ENCODE measurements at regions not wholly inside any gene's neighbourhood (a gene's known extent, or its start where the extent isn't known, plus 50 kb on each side); places are given as distances from the start of the nearest gene placed in this dataset.

DNA sequence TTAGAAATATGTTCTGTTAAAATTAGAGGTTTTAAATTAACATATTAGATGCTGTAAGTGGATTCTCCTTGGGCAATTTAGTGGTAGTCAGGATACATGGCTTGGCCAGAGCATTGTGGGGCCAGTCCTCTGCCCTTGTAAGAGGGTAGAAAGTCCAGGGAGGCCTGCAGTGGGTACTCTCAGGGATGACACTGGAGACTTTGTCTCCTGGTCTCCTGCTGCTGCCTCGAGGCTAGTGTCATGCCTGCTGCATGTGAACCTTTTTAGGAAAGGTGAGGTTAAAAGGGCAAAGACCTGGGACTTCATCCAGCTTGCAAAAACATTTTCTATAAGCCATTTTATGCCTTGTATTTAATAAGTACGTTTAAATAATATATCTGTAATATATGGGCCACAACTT is 96.8 kb upstream of the PROK2 start:
- Mint-ChIP-seq H3K27ac (no peak overlapping the region), H3K4me1 (ENCODE audit: low read depth) (peaks cover 1% of the 10 kb centered on the region)

DNA sequence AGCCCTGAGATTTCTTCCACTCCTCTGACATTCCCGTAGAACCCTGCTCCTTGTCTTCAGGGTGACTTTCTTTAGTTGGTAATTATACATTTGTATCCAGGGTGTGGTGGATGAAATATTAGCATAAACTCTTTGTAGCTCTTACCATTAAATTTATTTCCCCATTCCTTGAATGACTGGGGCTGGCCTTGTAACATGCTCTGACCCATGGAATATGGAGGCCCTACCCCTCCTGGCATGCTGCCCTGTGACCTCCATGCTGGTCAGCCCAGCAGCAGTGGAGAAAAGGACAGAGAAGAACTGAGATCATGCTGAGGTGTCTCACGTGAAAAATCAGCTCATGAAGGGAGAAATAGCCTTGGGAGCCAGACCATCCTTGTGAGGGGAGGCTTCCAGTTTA is 96.1 kb upstream of the PROK2 start:
- Mint-ChIP-seq H3K36me3 (ENCODE audit: low read depth) (no peaks in the 10 kb centered on the region), H3K4me1 (ENCODE audit: low read depth) (peaks cover 8% of the 10 kb centered on the region)

More for the DNA sequence above, 96.8 kb upstream of the PROK2 start:
- Mint-ChIP-seq H3K9me3 (no peaks in the 10 kb centered on the region), H3K4me3 (no peak overlapping the region), H3K27me3 (ENCODE audit: insufficient read depth) (peaks cover 38% of the 10 kb centered on the region), H3K36me3 (ENCODE audit: low read depth) (no peaks in the 10 kb centered on the region)
- no peak for DNase-seq (ENCODE audit: low spot score)
- intact Hi-C loops (cut with micrococcal nuclease) = no loop called here

DNA sequence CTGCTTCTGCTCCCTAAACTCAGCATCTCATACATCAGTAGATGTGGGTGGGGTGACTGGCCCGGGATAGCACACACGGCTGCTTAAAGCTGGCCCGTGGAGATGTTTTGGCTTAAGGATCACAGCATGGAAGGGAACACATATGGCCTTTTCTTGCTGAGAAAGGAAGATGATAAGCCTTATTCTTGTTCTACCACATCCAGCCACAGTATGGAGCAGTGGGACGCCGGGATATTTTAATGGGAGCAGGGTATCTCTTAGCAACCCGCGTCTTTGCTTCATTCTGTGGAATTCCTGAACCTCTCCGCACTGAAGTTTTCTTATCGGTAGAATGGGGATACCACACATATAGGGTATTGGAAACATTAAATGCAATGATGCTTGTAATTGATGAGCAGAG is 94.1 kb upstream of the PROK2 start:
- H3K27me3 Mint-ChIP-seq (ENCODE audit: insufficient read depth) = peaks cover 27% of the 10 kb centered on the region

More for the DNA sequence above, 96.1 kb upstream of the PROK2 start:
- DNase-seq (ENCODE audit: low spot score) = no peak
- Mint-ChIP-seq H3K27ac (no peak overlapping the region), H3K9me3 (no peaks in the 10 kb centered on the region), H3K27me3 (ENCODE audit: insufficient read depth) (peaks cover 37% of the 10 kb centered on the region), H3K4me3 (no peak overlapping the region)
- intact Hi-C loops (cut with micrococcal nuclease) = no loop called here

DNA sequence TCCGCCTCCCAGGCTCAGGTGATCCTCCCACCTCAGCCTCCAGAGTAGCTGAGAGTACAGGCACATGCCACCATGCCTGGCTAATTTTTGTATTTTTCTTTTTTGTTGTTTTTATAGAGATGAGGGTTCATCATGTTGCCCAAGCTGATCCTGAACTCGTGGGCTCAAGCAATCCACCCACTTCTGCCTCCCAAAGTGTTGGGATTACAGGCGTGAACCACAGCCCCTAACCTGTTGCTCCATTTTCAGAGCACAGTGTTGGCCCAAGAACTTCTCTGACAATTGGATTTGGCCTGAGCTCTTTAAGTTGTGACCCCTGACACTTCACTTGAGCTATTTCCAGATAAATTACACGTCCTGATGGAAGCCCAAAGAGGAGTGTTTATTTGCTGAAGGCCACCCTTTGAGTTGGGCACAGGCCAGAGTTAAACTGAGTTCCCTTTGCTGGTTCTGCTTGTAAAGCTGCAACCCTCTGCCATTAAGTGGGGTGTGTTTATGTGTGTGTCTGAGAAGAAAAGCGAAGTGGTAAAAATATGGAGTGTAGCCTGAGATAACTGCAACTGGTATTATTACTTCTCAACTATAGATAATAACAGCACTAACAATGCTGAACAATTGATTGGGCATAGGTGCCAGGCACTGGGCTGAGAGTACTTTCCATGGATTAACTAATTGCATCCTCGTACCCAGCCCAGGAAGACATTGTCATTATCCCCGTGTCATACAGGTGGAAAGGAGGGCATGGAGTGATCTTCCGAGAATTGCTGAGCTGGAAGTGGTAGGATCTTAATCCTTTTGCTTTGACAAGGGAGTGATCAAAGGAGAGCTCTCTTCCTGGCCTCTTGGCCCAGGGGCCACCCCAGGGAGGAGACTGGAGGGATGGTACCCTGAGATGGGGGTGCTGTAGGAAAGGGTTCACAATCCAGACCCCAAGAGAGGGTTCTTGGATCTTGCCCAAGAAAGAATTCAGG is 91.5 kb upstream of the PROK2 start:
- Mint-ChIP-seq H3K36me3 (ENCODE audit: low read depth) (no peaks in the 10 kb centered on the region), H3K4me3 (no peak overlapping the region), H3K27ac (no peak overlapping the region), H3K4me1 (ENCODE audit: low read depth) (peaks cover 38% of the 10 kb centered on the region), H3K27me3 (ENCODE audit: insufficient read depth) (peaks cover 10% of the 10 kb centered on the region), H3K9me3 (no peaks in the 10 kb centered on the region)
- intact Hi-C loops (cut with micrococcal nuclease) = no loop called here
- no peak for DNase-seq (ENCODE audit: low spot score)

More for the DNA sequence above, 94.1 kb upstream of the PROK2 start:
- Mint-ChIP-seq H3K9me3 (no peaks in the 10 kb centered on the region), H3K27ac (no peak overlapping the region), H3K4me1 (ENCODE audit: low read depth) (peaks cover 23% of the 10 kb centered on the region), H3K36me3 (ENCODE audit: low read depth) (no peaks in the 10 kb centered on the region), H3K4me3 (no peak overlapping the region)
- intact Hi-C loops (cut with micrococcal nuclease) = no loop called here
- DNase-seq (ENCODE audit: low spot score) = no peak

DNA sequence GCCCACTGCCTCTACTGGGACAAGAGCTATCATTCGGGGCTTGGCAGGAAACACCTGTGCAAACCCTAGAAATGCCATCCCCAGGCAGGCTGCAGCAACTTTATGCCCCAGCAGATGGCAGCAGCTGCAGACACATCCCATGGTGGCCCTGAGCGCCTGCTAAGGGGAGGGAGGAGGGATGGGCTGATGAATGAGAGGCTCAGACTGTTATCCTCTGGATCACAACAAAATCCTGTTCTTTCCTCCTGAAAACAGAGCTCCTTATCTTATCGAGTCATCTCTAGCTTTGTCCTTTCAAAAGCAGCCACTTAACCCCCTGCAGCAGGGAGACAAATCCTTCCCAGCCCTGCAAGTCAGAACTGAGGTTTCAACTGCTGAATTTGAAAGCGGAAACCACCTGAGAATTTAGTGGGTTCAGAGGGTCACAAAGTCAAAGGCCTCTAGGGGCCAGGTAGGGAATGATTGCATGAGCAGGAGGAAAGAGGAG is 90.6 kb upstream of the PROK2 start:
- intact Hi-C loops (cut with micrococcal nuclease) = loop anchor here (1.0 to 2.0 kb wide), 11 partner anchors 103 to 1211 kb away; partner anchors contain the start of gene SHQ1
- Mint-ChIP-seq H3K9me3 (no peaks in the 10 kb centered on the region), H3K27ac (peak overlapping the region; percentile 59), H3K4me1 (ENCODE audit: low read depth) (peaks cover 38% of the 10 kb centered on the region), H3K27me3 (ENCODE audit: insufficient read depth) (peaks cover 8% of the 10 kb centered on the region), H3K4me3 (no peak overlapping the region), H3K36me3 (ENCODE audit: low read depth) (no peaks in the 10 kb centered on the region)
- DNase-seq (ENCODE audit: low spot score) = peak; percentile 67

DNA sequence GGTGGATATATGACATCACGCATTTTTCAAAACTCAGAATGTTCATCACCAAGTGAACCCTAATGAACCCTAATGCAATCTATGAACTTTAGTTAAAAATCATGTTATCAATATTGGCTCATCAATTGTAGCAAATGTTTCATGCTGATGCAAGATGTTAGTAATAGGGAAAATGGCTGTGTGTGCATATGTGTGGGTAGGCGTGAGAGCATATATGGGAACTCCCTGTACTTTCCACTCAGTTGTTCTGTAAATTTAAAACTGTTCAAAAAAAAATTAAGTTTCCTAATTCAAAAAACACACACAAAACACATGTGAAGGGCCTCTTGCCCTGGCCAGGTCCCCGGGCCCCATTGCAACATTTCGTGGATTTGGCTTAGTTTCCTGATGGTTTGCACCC is 89.7 kb upstream of the PROK2 start:
- H3K4me3 Mint-ChIP-seq = no peak overlapping the region
- H3K4me1 Mint-ChIP-seq (ENCODE audit: low read depth) = peaks cover 38% of the 10 kb centered on the region
- H3K36me3 Mint-ChIP-seq (ENCODE audit: low read depth) = no peaks in the 10 kb centered on the region
- intact Hi-C loops (cut with micrococcal nuclease) = loop anchor here (1.0 to 5.0 kb wide), 13 partner anchors 104 to 1212 kb away; partner anchors contain the start of gene SHQ1
- peaks cover 11% of the 10 kb centered on the region for H3K27me3 Mint-ChIP-seq (ENCODE audit: insufficient read depth)
- H3K27ac Mint-ChIP-seq = peak overlapping the region; percentile 59
- H3K9me3 Mint-ChIP-seq = no peaks in the 10 kb centered on the region
- DNase-seq (ENCODE audit: low spot score) = no peak

DNA sequence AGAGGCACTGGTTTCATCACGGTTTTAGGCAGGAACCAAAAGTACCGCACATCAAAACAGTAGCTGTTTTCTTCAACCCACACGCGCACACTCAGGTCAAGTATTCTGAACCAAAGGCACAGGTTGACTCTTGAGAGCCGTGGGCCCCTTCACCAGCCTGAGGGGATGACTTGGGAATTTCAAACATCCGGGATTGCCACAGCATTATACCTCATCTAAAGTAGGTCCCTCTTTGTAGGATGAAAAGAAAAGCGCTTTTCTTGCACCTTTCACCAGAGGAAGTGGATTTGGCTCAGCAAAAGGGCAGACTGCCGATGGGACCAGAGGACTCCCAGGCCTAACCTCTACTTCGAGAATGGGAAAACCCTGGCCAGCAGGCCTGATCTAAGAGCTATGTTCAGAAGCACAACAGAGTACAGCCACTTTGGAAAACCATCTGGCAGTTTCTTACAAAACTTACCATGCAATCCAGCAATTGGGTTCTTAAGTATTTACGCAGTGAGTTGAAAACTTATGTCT is 88.2 kb upstream of the PROK2 start:
- Mint-ChIP-seq H3K36me3 (ENCODE audit: low read depth) (no peaks in the 10 kb centered on the region), H3K4me3 (no peak overlapping the region), H3K27ac (no peak overlapping the region), H3K27me3 (ENCODE audit: insufficient read depth) (peaks cover 15% of the 10 kb centered on the region), H3K9me3 (no peaks in the 10 kb centered on the region), H3K4me1 (ENCODE audit: low read depth) (peaks cover 38% of the 10 kb centered on the region)
- intact Hi-C loops (cut with micrococcal nuclease) = loop anchor here (5.0 kb wide), 1 partner anchor 554 kb away; no protein-coding TSS in a partner anchor
- DNase-seq (ENCODE audit: low spot score) = no peak

DNA sequence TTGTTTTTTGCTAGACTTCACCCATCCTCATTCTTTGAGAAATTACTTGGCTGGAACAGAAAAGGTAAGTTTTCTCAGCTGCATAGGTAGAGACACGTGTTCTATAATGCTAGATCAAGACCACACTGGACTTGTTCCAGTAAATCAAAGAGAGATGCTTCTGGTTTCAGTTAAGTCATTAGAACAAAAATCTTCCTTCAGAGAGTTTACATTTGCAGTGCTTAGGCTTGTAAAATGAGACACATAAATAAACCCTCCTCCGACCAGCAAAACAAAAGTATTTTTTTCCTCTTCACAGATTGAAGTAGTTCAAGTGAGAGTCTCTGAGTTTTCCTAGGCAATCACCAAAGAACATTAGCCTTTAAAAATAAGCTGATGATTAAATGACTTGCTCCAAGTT is 87.3 kb upstream of the PROK2 start:
- Mint-ChIP-seq H3K4me1 (ENCODE audit: low read depth) (peaks cover 38% of the 10 kb centered on the region), H3K27me3 (ENCODE audit: insufficient read depth) (peaks cover 21% of the 10 kb centered on the region), H3K27ac (no peak overlapping the region), H3K9me3 (no peaks in the 10 kb centered on the region), H3K36me3 (ENCODE audit: low read depth) (no peaks in the 10 kb centered on the region), H3K4me3 (no peak overlapping the region)
- intact Hi-C loops (cut with micrococcal nuclease) = loop anchor here (5.0 kb wide), 1 partner anchor 555 kb away; no protein-coding TSS in a partner anchor
- no peak for DNase-seq (ENCODE audit: low spot score)

DNA sequence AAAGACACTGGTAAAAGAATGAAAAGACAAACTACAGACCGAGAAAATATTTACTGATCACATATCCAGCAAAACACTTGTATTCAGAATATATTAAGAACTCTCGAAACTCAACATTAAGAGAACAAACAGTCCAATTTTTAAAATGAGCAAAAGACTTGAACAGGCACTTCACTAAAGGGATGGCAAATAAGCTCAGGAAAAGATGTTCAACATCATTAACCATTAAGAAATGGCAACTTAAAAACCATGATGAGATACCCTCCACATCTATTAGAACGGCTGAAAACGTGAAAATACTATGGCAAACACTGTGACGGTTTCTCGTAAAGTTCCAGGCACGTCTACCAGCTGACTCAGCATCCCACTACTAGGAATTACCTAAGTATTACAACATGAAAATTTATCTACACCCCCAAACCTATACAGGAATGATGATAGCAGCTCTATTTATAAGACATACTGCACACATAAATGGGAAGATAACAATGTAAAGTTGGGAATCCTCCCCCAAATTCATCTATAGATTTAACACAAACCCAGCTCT is 86.1 kb upstream of the PROK2 start:
- DNase-seq (ENCODE audit: low spot score) = no peak
- Mint-ChIP-seq H3K36me3 (ENCODE audit: low read depth) (no peaks in the 10 kb centered on the region), H3K4me3 (no peak overlapping the region), H3K27me3 (ENCODE audit: insufficient read depth) (peaks cover 31% of the 10 kb centered on the region), H3K4me1 (ENCODE audit: low read depth) (peaks cover 30% of the 10 kb centered on the region), H3K9me3 (no peaks in the 10 kb centered on the region), H3K27ac (no peak overlapping the region)
- intact Hi-C loops (cut with micrococcal nuclease) = loop anchor here (5.0 kb wide), 1 partner anchor 556 kb away; no protein-coding TSS in a partner anchor

DNA sequence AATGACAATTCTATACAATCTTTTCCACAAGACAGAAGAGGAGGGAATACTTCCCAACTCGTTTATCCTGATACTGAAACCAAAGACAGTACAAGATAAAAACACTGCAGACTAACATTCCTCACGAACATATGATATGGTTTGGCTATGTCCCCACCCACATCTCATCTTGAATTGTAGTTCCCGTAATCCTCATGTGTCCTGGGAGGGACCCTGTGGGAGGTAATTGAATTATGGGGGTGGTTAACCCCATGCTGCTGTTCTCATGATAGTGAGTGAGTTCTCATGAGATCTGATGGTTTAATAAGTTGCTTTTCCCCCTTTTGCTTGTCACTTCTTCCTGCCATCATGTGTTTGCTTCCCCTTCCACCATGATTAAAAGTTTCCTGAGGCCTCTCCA is 83.9 kb upstream of the PROK2 start:
- H3K9me3 Mint-ChIP-seq = no peaks in the 10 kb centered on the region
- H3K27me3 Mint-ChIP-seq (ENCODE audit: insufficient read depth) = peaks cover 40% of the 10 kb centered on the region
- no peak for DNase-seq (ENCODE audit: low spot score)
- peaks cover 16% of the 10 kb centered on the region for H3K4me1 Mint-ChIP-seq (ENCODE audit: low read depth)
- no peaks in the 10 kb centered on the region for H3K36me3 Mint-ChIP-seq (ENCODE audit: low read depth)
- H3K27ac Mint-ChIP-seq = no peak overlapping the region
- intact Hi-C loops (cut with micrococcal nuclease) = no loop called here
- H3K4me3 Mint-ChIP-seq = no peak overlapping the region

DNA sequence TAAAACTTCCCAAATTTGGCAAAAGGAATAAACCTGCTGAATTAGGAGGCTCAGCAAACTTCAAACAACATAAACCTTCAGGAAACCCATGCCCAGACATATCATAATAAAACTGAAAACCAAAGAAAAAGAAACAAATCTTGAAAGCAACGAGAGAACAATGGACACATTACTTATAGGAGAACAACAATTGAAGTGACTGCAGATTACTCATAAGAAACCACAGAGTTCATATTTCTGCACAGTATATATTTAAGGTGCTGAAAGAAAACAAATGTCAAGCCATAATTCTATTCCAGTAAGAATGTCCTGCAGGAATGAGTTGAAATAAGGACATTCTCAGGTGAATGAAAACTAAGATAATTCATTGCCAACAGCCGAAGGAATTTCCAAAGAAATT is 80.8 kb upstream of the PROK2 start:
- Mint-ChIP-seq H3K36me3 (ENCODE audit: low read depth) (no peaks in the 10 kb centered on the region), H3K4me1 (ENCODE audit: low read depth) (no peaks in the 10 kb centered on the region), H3K9me3 (no peaks in the 10 kb centered on the region), H3K27ac (no peak overlapping the region), H3K27me3 (ENCODE audit: insufficient read depth) (peaks cover 38% of the 10 kb centered on the region), H3K4me3 (no peak overlapping the region)
- intact Hi-C loops (cut with micrococcal nuclease) = no loop called here
- no peak for DNase-seq (ENCODE audit: low spot score)

DNA sequence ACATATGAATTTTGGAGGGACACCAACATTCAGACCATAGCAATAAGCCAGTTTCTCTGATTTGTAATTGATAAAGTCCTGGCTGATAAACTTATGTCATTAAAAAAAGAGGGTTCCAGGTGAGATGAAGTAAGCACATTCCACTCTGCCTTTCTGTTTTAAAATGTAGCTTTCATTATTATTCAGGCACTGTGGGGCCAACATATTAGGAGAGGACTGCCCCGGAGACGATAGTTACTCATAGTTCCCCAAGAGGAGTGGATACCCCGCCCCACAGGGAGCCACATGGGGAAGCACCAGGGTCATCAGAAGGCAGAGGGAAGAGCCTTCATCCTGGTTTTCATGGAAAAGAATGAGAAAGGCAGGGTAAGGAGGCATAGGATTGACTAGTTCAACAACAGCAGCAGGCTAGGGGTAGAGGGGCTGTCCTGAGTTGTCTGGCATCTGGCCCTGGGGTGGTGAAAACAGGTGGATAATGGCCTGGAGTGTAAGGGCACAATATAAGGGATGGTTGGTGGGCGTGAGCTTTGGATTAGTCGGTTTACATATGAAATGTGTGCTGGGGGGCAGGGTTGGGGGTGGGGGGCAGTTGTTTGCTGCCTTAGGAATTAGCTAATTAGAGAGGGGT is 78.7 kb upstream of the PROK2 start:
- H3K9me3 Mint-ChIP-seq = no peaks in the 10 kb centered on the region
- H3K27ac Mint-ChIP-seq = no peak overlapping the region
- H3K36me3 Mint-ChIP-seq (ENCODE audit: low read depth) = no peaks in the 10 kb centered on the region
- intact Hi-C loops (cut with micrococcal nuclease) = no loop called here
- H3K4me3 Mint-ChIP-seq = no peak overlapping the region
- peaks cover 5% of the 10 kb centered on the region for H3K4me1 Mint-ChIP-seq (ENCODE audit: low read depth)
- DNase-seq (ENCODE audit: low spot score) = no peak
- H3K27me3 Mint-ChIP-seq (ENCODE audit: insufficient read depth) = peaks cover 32% of the 10 kb centered on the region

Measured in activated T-helper 1 cell treated with anti-CD3 and anti-CD28 coated beads, Interleukin-12 subunit alpha, Interleukin-12 subunit beta, Interleukin-2, Interleukin-4 antibody, amounts not matched to agents 30 ng/mL and 10 ng/mL and 1 ng/mL, durations not matched to agents 14 hours and 24 hours and 36 hours (primary cell).